HG03045 (cell line): ENCODE measurements at regions not wholly inside any gene's neighbourhood (a gene's known extent, or its start where the extent isn't known, plus 50 kb on each side); places are given as distances from the start of the nearest gene placed in this dataset.

Experiments used
- ATAC-seq: cut with Tn5 transposase; IDR thresholded peaks from one replicate; pipeline ENCODE4 v1.9.1; 2021; ENCODE audit warnings: mild to moderate bottlenecking, moderate library complexity; ENCODE audit not compliant: unreplicated experiment

GRCh38 chr7:15783987-15784693, 97.7 kb upstream of the MEOX2 start:
- no peak for ATAC-seq

GRCh38 chr7:15782656-15783055, 96.2 kb upstream of the MEOX2 start:
- ATAC-seq, result no peak

GRCh38 chr7:15781944-15782343, 95.5 kb upstream of the MEOX2 start:
- ATAC-seq, result no peak

GRCh38 chr7:15780271-15780670, 93.8 kb upstream of the MEOX2 start:
- no peak for ATAC-seq

GRCh38 chr7:15778191-15778590, 91.7 kb upstream of the MEOX2 start:
- no peak for ATAC-seq

- no peak for ATAC-seq
Observed at GRCh38 chr7:15765753-15766152, 79.3 kb upstream of the MEOX2 start.

- no peak for ATAC-seq
Observed at GRCh38 chr7:15764851-15765382, 78.4 kb upstream of the MEOX2 start.

GRCh38 chr7:15764010-15764409, 77.5 kb upstream of the MEOX2 start:
- ATAC-seq, result no peak

- ATAC-seq, result no peak
Observed at GRCh38 chr7:15757041-15758000, 70.8 kb upstream of the MEOX2 start.

- ATAC-seq, result no peak
Observed at GRCh38 chr7:15755061-15755460, 68.6 kb upstream of the MEOX2 start.

GRCh38 chr7:15753887-15754579, 67.5 kb upstream of the MEOX2 start:
- no peak for ATAC-seq

GRCh38 chr7:15752377-15752776, 65.9 kb upstream of the MEOX2 start:
- no peak for ATAC-seq

GRCh38 chr7:15751191-15751701, 64.8 kb upstream of the MEOX2 start:
- no peak for ATAC-seq

- ATAC-seq, result no peak
Observed at GRCh38 chr7:15750727-15751126, 64.2 kb upstream of the MEOX2 start.

GRCh38 chr7:15749631-15750030, 63.1 kb upstream of the MEOX2 start:
- ATAC-seq, result no peak

GRCh38 chr7:15747712-15748111, 61.2 kb upstream of the MEOX2 start:
- no peak for ATAC-seq

GRCh38 chr7:15747301-15747700, 60.8 kb upstream of the MEOX2 start:
- ATAC-seq, result no peak

GRCh38 chr7:15743926-15744480, 57.5 kb upstream of the MEOX2 start:
- no peak for ATAC-seq

GRCh38 chr7:15737601-15738000, 51.1 kb upstream of the MEOX2 start:
- no peak for ATAC-seq
